MM.1S (cell line): ENCODE measurements at regions not wholly inside any gene's neighbourhood (a gene's known extent, or its start where the extent isn't known, plus 50 kb on each side); places are given as distances from the start of the nearest gene placed in this dataset.

Experiments used
- DNase-seq: peaks from one replicate; pipeline ENCODE4 v3.0.0-alpha.2; 2015
- H2AFZ ChIP-seq: fragments of 300-600 bp; sonication (generic); 2 replicates; pipeline ENCODE4 v1.6.0; 2016; ENCODE audit warnings: antibody characterized with exemption, low read length
- H3F3A ChIP-seq: fragments of 300-600 bp; sonication (generic); 2 replicates; pipeline ENCODE4 v1.6.1; 2016; ENCODE audit warnings: mild to moderate bottlenecking, antibody characterized with exemption, low read length, moderate library complexity, mixed read lengths; ENCODE audit not compliant: insufficient read depth
- H3K27ac ChIP-seq: fragments of 300-600 bp; sonication (generic); 2 replicates; pipeline ENCODE4 v1.5.1; 2016; ENCODE audit warnings: mild to moderate bottlenecking, low read length
- H3K27me3 ChIP-seq: fragments of 300-600 bp; sonication (generic); replicated peaks from 2 replicates; pipeline ENCODE4 v1.6.0; 2016; ENCODE audit warnings: low read length; ENCODE audit not compliant: insufficient read depth
- H3K36me3 ChIP-seq: fragments of 300-600 bp; sonication (generic); replicated peaks from 2 replicates; pipeline ENCODE4 v1.6.1; 2016; ENCODE audit warnings: mild to moderate bottlenecking, low read length, mixed read lengths; ENCODE audit not compliant: insufficient read depth
- H3K4me1 ChIP-seq: fragments of 300-600 bp; sonication (generic); 2 replicates; pipeline ENCODE4 v1.6.1; 2016; ENCODE audit warnings: low read length, mixed read lengths
- H3K4me2 ChIP-seq: fragments of 300-600 bp; sonication (generic); 2 replicates; pipeline ENCODE4 v1.6.0; 2016; ENCODE audit warnings: low read depth, low read length
- H3K4me3 ChIP-seq: fragments of 300-600 bp; sonication (generic); 2 replicates; pipeline ENCODE4 v1.5.1; 2016; ENCODE audit warnings: low read length, mixed read lengths
- H3K79me2 ChIP-seq: fragments of 300-600 bp; sonication (generic); 2 replicates; pipeline ENCODE4 v1.6.1; 2016; ENCODE audit warnings: mixed run types, low read length, mixed read lengths
- H3K9ac ChIP-seq: fragments of 300-600 bp; sonication (generic); 2 replicates; pipeline ENCODE4 v1.6.1; 2016; ENCODE audit warnings: low read length, mixed read lengths
- H3K9me2 ChIP-seq: fragments of 300-600 bp; sonication (generic); replicated peaks from 2 replicates; pipeline ENCODE4 v1.6.1; 2016; ENCODE audit warnings: mild to moderate bottlenecking, low read length, mixed read lengths; ENCODE audit not compliant: insufficient read depth
- H3K9me3 ChIP-seq: fragments of 300-600 bp; sonication (generic); replicated peaks from 2 replicates; pipeline ENCODE4 v1.6.1; 2016; ENCODE audit warnings: mild to moderate bottlenecking, low read length, mixed read lengths; ENCODE audit not compliant: insufficient read depth
- H4K20me1 ChIP-seq: fragments of 300-600 bp; sonication (generic); 2 replicates; pipeline ENCODE4 v1.6.1; 2016; ENCODE audit warnings: mild to moderate bottlenecking, low read length, moderate library complexity, mixed read lengths; ENCODE audit not compliant: insufficient read depth
- CTCF ChIP-seq: fragments of 300-600 bp; sonication (generic); IDR thresholded peaks from 2 replicates; pipeline ENCODE4 v1.5.1; 2016; ENCODE audit warnings: antibody characterized with exemption, low read length, mixed read lengths
- EZH2 ChIP-seq: fragments of 300-600 bp; sonication (generic); optimal IDR thresholded peaks from 2 replicates; pipeline ENCODE3; 2017; ENCODE audit warnings: low read depth, mild to moderate bottlenecking, antibody characterized with exemption, low read length, mixed read lengths
- EZH2phosphoT487 ChIP-seq: fragments of 300-600 bp; sonication (generic); IDR thresholded peaks from 2 replicates; pipeline ENCODE4 v1.6.1; 2018; ENCODE audit warnings: antibody characterized with exemption, low read length

- H2AFZ ChIP-seq = no peak overlapping the region
- no peak overlapping the region for H3K9ac ChIP-seq
- no peak for TF ChIP-seq CTCF
- TF ChIP-seq EZH2phosphoT487 = no peak
- no peak for TF ChIP-seq EZH2
- no peak overlapping the region for H3K4me3 ChIP-seq
- H3K36me3 ChIP-seq = no peaks in the 10 kb centered on the region
- no peaks in the 10 kb centered on the region for H4K20me1 ChIP-seq
- no peaks in the 10 kb centered on the region for H3K79me2 ChIP-seq
- no peaks in the 10 kb centered on the region for H3F3A ChIP-seq
- no peaks in the 10 kb centered on the region for H3K9me2 ChIP-seq
- H3K4me2 ChIP-seq = no peak overlapping the region
- H3K27ac ChIP-seq = no peak overlapping the region
- no peak for DNase-seq
- no peaks in the 10 kb centered on the region for H3K9me3 ChIP-seq
- H3K4me1 ChIP-seq = no peaks in the 10 kb centered on the region
- H3K27me3 ChIP-seq = peaks cover 28% of the 10 kb centered on the region
Observed at GRCh38 chr19:28961772-28962500, 251.0 kb downstream of the UQCRFS1 start.

- H3K27ac ChIP-seq = no peak overlapping the region
- H3K9ac ChIP-seq = no peak overlapping the region
- no peak for DNase-seq
- no peaks in the 10 kb centered on the region for H3K36me3 ChIP-seq
- TF ChIP-seq EZH2phosphoT487 = no peak
- no peak for TF ChIP-seq EZH2
- TF ChIP-seq CTCF = no peak
- no peaks in the 10 kb centered on the region for H4K20me1 ChIP-seq
- H3K79me2 ChIP-seq = no peaks in the 10 kb centered on the region
- H3K4me3 ChIP-seq = no peak overlapping the region
- no peaks in the 10 kb centered on the region for H3K4me1 ChIP-seq
- H3F3A ChIP-seq = no peaks in the 10 kb centered on the region
- peaks cover 25% of the 10 kb centered on the region for H3K27me3 ChIP-seq
- H3K4me2 ChIP-seq = no peak overlapping the region
- H3K9me2 ChIP-seq = no peaks in the 10 kb centered on the region
- H2AFZ ChIP-seq = no peak overlapping the region
- no peaks in the 10 kb centered on the region for H3K9me3 ChIP-seq
Observed at GRCh38 chr19:28960986-28961705, 251.8 kb downstream of the UQCRFS1 start.

- H3K9me3 ChIP-seq = no peaks in the 10 kb centered on the region
- no peaks in the 10 kb centered on the region for H3K4me1 ChIP-seq
- H3F3A ChIP-seq = no peaks in the 10 kb centered on the region
- no peaks in the 10 kb centered on the region for H3K36me3 ChIP-seq
- no peak overlapping the region for H3K27ac ChIP-seq
- H3K4me2 ChIP-seq = no peak overlapping the region
- no peak for TF ChIP-seq EZH2
- TF ChIP-seq EZH2phosphoT487 = no peak
- no peak for TF ChIP-seq CTCF
- no peaks in the 10 kb centered on the region for H4K20me1 ChIP-seq
- no peak overlapping the region for H3K4me3 ChIP-seq
- no peak for DNase-seq
- no peaks in the 10 kb centered on the region for H3K9me2 ChIP-seq
- no peak overlapping the region for H3K9ac ChIP-seq
- no peak overlapping the region for H2AFZ ChIP-seq
- H3K79me2 ChIP-seq = no peaks in the 10 kb centered on the region
- H3K27me3 ChIP-seq = peaks cover 19% of the 10 kb centered on the region
Observed at GRCh38 chr19:28960586-28960985, 252.4 kb downstream of the UQCRFS1 start.
